Type B pancreatic cell (in vitro differentiated cells): ENCODE measurements at regions not wholly inside any gene's neighbourhood (a gene's known extent, or its start where the extent isn't known, plus 50 kb on each side); places are given as distances from the start of the nearest gene placed in this dataset.

Experiments used
- DNase-seq: peaks from one replicate; pipeline ENCODE4 v3.0.0; 2021; ENCODE audit warnings: mixed read lengths; ENCODE audit not compliant: unreplicated experiment; ENCODE audit errors: extremely low spot score
- H3K27ac Mint-ChIP-seq: 2 replicates; pipeline ENCODE4 v1.8.0; 2021; ENCODE audit warnings: mild to moderate bottlenecking, mixed read lengths
- H3K27me3 Mint-ChIP-seq: 2 replicates; pipeline ENCODE4 v1.8.0; 2021; ENCODE audit warnings: mixed read lengths
- H3K36me3 Mint-ChIP-seq: 2 replicates; pipeline ENCODE4 v1.8.0; 2021; ENCODE audit warnings: mixed read lengths
- H3K4me1 Mint-ChIP-seq: one replicate; pipeline ENCODE4 v1.8.0; 2021; ENCODE audit warnings: mixed read lengths; ENCODE audit not compliant: unreplicated experiment
- H3K4me3 Mint-ChIP-seq: 2 replicates; pipeline ENCODE4 v1.8.0; 2021; ENCODE audit warnings: mild to moderate bottlenecking, mixed read lengths
- H3K9me3 Mint-ChIP-seq: 2 replicates; pipeline ENCODE4 v1.8.0; 2021; ENCODE audit warnings: mixed read lengths
- CTCF ChIP-seq: fragments of 200-600 bp; sonication (generic); conservative IDR thresholded peaks from 2 replicates; pipeline ENCODE4 v1.5.0; 2021; ENCODE audit warnings: antibody characterized with exemption, mild to moderate bottlenecking

- H3K27me3 Mint-ChIP-seq: no peaks in the 10 kb centered on the region
- DNase-seq: no peak
- no peak overlapping the region for H3K27ac Mint-ChIP-seq
- no peaks in the 10 kb centered on the region for H3K9me3 Mint-ChIP-seq
- no peak overlapping the region for H3K4me3 Mint-ChIP-seq
- no peaks in the 10 kb centered on the region for H3K4me1 Mint-ChIP-seq
- TF ChIP-seq CTCF: no peak
- no peaks in the 10 kb centered on the region for H3K36me3 Mint-ChIP-seq
Measured at GRCh38 chr9:28799876-28800275, 1226.6 kb upstream of the C9orf72 start.

GRCh38 chr9:28801144-28801799, 1228.0 kb upstream of the C9orf72 start:
- Mint-ChIP-seq H3K9me3 (no peaks in the 10 kb centered on the region), H3K36me3 (no peaks in the 10 kb centered on the region), H3K4me1 (no peaks in the 10 kb centered on the region), H3K4me3 (no peak overlapping the region), H3K27me3 (no peaks in the 10 kb centered on the region), H3K27ac (no peak overlapping the region)
- TF ChIP-seq CTCF: no peak
- no peak for DNase-seq

- H3K36me3 Mint-ChIP-seq: no peaks in the 10 kb centered on the region
- H3K4me3 Mint-ChIP-seq: no peak overlapping the region
- DNase-seq: no peak
- H3K27ac Mint-ChIP-seq: no peak overlapping the region
- no peaks in the 10 kb centered on the region for H3K4me1 Mint-ChIP-seq
- no peaks in the 10 kb centered on the region for H3K9me3 Mint-ChIP-seq
- H3K27me3 Mint-ChIP-seq: no peaks in the 10 kb centered on the region
- TF ChIP-seq CTCF: no peak
Measured at GRCh38 chr9:28805197-28805596, 1231.9 kb upstream of the C9orf72 start.

GRCh38 chr9:28808042-28808441, 1234.8 kb upstream of the C9orf72 start:
- Mint-ChIP-seq H3K27me3 (no peaks in the 10 kb centered on the region), H3K27ac (no peak overlapping the region), H3K36me3 (no peaks in the 10 kb centered on the region), H3K9me3 (no peaks in the 10 kb centered on the region), H3K4me1 (no peaks in the 10 kb centered on the region), H3K4me3 (no peak overlapping the region)
- TF ChIP-seq CTCF: no peak
- no peak for DNase-seq

- no peak for DNase-seq
- Mint-ChIP-seq H3K4me1 (no peaks in the 10 kb centered on the region), H3K9me3 (no peaks in the 10 kb centered on the region), H3K27me3 (no peaks in the 10 kb centered on the region), H3K4me3 (no peak overlapping the region), H3K36me3 (no peaks in the 10 kb centered on the region), H3K27ac (no peak overlapping the region)
- no peak for TF ChIP-seq CTCF
Measured at GRCh38 chr9:28810388-28811075, 1237.3 kb upstream of the C9orf72 start.
